Activated CD8-positive, alpha-beta memory T cell treated with anti-CD3 and anti-CD28 coated beads for 48 hours (primary cell): ENCODE measurements at regions not wholly inside any gene's neighbourhood (a gene's known extent, or its start where the extent isn't known, plus 50 kb on each side); places are given as distances from the start of the nearest gene placed in this dataset.
"Not testable (repeated sequence)": the region's sequence is repeated elsewhere in the genome, so short reads cannot be mapped to it uniquely, and the experiment has no call there.

Experiments
- DNase-seq, 3 experiments: peaks; one replicate each; pipeline ENCODE4 v3.0.0-alpha.2; 2020; ENCODE audit warnings: low read depth in 2 of 3, low spot score in 2 of 3

- DNase-seq = no peak
Observed at GRCh38 chr2:128607440-128607839, 288.8 kb upstream of the HS6ST1 start.

GRCh38 chr2:128607911-128608506, 289.3 kb upstream of the HS6ST1 start:
- no peak for DNase-seq

GRCh38 chr2:128608921-128609880, 290.5 kb upstream of the HS6ST1 start:
- no peak for DNase-seq

GRCh38 chr2:128610496-128610895, 291.8 kb upstream of the HS6ST1 start:
- DNase-seq = no peak

- no peak for DNase-seq
Observed at GRCh38 chr2:128611421-128612320, 293.0 kb upstream of the HS6ST1 start.

GRCh38 chr2:128612628-128613027, 294.0 kb upstream of the HS6ST1 start:
- DNase-seq = no peak

- DNase-seq = no peak
Observed at GRCh38 chr2:128613351-128613750, 294.7 kb upstream of the HS6ST1 start.

- DNase-seq = no peak
Observed at GRCh38 chr2:128613876-128614275, 295.2 kb upstream of the HS6ST1 start.

GRCh38 chr2:128614907-128615306, 296.2 kb upstream of the HS6ST1 start:
- DNase-seq = not testable (repeated sequence)

GRCh38 chr2:128615571-128615970, 296.9 kb upstream of the HS6ST1 start:
- no peak for DNase-seq

GRCh38 chr2:128617029-128617590, 298.4 kb upstream of the HS6ST1 start:
- no peak for DNase-seq

- DNase-seq = no peak
Observed at GRCh38 chr2:128617661-128618060, 299.0 kb upstream of the HS6ST1 start.

GRCh38 chr2:128618642-128619041, 300.0 kb upstream of the HS6ST1 start:
- DNase-seq = no peak

- no peak for DNase-seq
Observed at GRCh38 chr2:128619471-128620325, 301.0 kb upstream of the HS6ST1 start.

- no peak for DNase-seq
Observed at GRCh38 chr2:128621074-128621473, 302.4 kb upstream of the HS6ST1 start.

- DNase-seq = no peak
Observed at GRCh38 chr2:128622371-128622770, 303.7 kb upstream of the HS6ST1 start.

- no peak for DNase-seq
Observed at GRCh38 chr2:128622955-128623620, 304.4 kb upstream of the HS6ST1 start.

GRCh38 chr2:128623776-128624761, 305.4 kb upstream of the HS6ST1 start:
- no peak for DNase-seq
